OCI-M1 (cell line): ENCODE measurements at regions not wholly inside any gene's neighbourhood (a gene's known extent, or its start where the extent isn't known, plus 50 kb on each side); places are given as distances from the start of the nearest gene placed in this dataset.

Experiments
- DNase-seq: peaks from one replicate; lab custom pipeline; 2025; lab: John Stamatoyannopoulos, UW

GRCh38 chr6:15044948-15045347, 200.9 kb upstream of the JARID2 start:
- DNase-seq: peak; percentile 51

- no peak for DNase-seq
Measured at GRCh38 chr6:15046751-15047150, 199.1 kb upstream of the JARID2 start.

GRCh38 chr6:15048367-15048766, 197.5 kb upstream of the JARID2 start:
- DNase-seq: peak; percentile 40

- DNase-seq: peak; percentile 79
Measured at GRCh38 chr6:15058200-15059061, 187.4 kb upstream of the JARID2 start.

GRCh38 chr6:15061180-15061641, 184.7 kb upstream of the JARID2 start:
- DNase-seq: peak; percentile 23

GRCh38 chr6:15061908-15062515, 183.9 kb upstream of the JARID2 start:
- no peak for DNase-seq

GRCh38 chr6:15062516-15063252, 183.2 kb upstream of the JARID2 start:
- DNase-seq: peak; percentile 96

- DNase-seq: peak; percentile 86
Measured at GRCh38 chr6:15063253-15063853, 182.5 kb upstream of the JARID2 start.

- no peak for DNase-seq
Measured at GRCh38 chr6:15065261-15065989, 180.4 kb upstream of the JARID2 start.

GRCh38 chr6:15066089-15066758, 179.6 kb upstream of the JARID2 start:
- no peak for DNase-seq

- no peak for DNase-seq
Measured at GRCh38 chr6:15073344-15073789, 172.5 kb upstream of the JARID2 start.

GRCh38 chr6:15073883-15074465, 171.9 kb upstream of the JARID2 start:
- no peak for DNase-seq

- no peak for DNase-seq
Measured at GRCh38 chr6:15074806-15075205, 171.1 kb upstream of the JARID2 start.

GRCh38 chr6:15076565-15076964, 169.3 kb upstream of the JARID2 start:
- DNase-seq: no peak

GRCh38 chr6:15077006-15077405, 168.9 kb upstream of the JARID2 start:
- DNase-seq: no peak

GRCh38 chr6:15077961-15078360, 167.9 kb upstream of the JARID2 start:
- DNase-seq: no peak

- DNase-seq: peak; percentile 87
Measured at GRCh38 chr6:15079288-15079817, 166.5 kb upstream of the JARID2 start.

GRCh38 chr6:15080895-15081294, 165.0 kb upstream of the JARID2 start:
- peak; percentile 50 for DNase-seq

- peak; percentile 42 for DNase-seq
Measured at GRCh38 chr6:15081447-15081846, 164.4 kb upstream of the JARID2 start.

GRCh38 chr6:15082708-15083107, 163.2 kb upstream of the JARID2 start:
- no peak for DNase-seq
